Stimulated activated CD8-positive, alpha-beta memory T cell treated with anti-CD3 and anti-CD28 coated beads, Interleukin-2, amount 100 ng/mL, for 48 hours (primary cell): ENCODE measurements at regions not wholly inside any gene's neighbourhood (a gene's known extent, or its start where the extent isn't known, plus 50 kb on each side); places are given as distances from the start of the nearest gene placed in this dataset.
"Not testable (repeated sequence)": the region's sequence is repeated elsewhere in the genome, so short reads cannot be mapped to it uniquely, and the experiment has no call there.

Source experiments
- DNase-seq, 2 donors: peaks; one replicate each; pipeline ENCODE4 v3.0.0-alpha.2; 2020; ENCODE audit warnings: low read depth in 2 of 2

DNA sequence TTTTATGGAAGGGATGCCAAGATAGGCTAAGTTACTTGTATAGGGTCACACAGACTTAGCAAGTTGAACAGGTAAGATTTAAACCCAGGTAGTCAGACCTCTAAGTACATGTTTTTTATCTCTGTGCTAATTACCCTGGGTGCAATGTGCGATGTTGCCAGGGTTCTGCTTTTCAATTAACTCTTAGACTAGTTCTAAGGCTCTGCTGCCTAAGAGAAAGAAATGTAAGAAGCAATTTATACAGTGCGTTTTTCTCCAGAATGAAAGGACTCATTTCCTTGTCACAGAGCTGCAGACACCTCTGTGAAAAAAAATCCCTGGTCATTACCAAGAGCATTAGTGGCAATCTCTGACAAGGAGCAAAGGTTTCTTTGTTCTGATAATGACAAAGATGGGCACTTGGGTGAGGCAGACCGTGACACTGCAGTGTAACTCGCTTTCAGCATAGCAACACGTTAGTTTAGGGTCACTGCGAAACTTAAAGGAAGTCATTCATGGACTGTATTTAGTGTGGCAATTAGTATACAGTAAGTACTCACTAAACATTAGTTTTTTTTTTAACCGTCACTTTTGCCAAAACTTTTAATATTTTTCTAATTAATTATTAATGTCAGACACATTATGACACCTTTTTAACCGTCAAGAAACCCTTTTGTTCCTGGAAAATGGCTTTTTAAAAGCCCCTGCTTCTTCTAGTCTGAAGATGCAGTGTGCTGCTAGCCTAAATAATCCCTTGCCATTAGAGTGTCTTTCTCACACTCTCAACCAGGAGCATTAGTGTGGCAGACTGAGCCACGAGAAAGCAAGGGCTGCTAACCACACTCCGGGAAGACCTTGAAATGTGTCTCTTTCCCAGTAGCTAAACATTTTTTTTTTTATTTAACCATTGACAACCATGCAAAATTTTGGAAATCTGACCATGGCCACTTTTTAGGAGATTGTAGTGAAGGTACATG is 520.0 kb upstream of the C9orf72 start:
- no peak for DNase-seq

DNA sequence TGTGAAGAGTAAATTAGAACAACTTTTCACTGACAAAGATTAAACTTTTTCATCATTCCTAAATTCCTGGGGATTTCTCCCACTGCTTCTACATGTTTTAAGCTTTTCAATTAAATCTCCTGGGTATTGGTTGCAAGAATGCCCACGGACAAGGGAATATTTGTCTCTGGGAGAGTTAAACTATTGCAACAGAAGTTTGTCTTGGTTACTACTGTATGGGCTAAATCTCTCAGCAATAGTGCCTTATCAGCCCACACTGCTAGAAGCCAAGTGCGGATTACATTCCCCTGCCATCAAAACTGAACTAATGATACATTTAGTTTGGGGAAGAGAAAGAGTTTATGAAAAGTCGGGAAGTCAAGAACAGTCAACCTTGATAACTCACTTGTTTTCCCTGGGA is 528.2 kb upstream of the C9orf72 start:
- DNase-seq, result no peak

DNA sequence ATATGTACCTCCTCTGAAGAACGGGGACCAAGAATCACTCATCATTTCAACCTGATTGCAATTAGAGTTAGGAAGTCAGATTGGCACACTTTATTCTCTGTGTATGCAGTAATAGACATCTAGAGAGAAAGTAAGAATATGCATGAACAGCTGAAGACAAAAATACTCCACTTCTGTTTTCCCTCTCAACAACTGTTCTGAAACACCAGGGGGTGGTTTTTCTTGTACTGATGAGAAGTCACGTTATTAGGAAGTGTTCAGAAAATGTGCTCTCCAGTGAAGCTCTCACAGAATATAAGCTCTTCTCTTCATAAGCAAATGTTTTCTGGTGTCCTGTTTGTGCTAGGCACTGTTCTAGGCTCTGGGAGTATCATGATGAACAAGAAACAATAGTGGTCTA is 531.7 kb upstream of the C9orf72 start:
- DNase-seq, result no peak

DNA sequence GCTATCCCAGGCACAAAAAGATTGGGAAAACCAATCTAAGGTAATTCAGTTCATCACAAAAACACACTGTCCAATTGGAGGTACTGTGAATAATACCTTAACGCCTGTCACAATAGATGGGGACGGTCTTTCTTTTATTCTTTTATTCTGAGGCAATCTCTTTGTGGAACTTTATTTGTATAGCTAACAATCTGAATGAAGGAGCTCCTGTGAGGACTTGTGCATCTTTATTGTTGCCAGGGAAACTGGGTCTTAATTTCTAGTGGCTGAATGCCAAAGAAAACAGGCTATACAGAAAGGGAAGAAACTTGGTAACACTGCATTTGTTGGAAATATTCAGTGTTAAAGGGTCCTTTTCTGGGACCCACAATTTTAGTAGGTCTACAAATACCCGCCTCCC is 546.9 kb upstream of the C9orf72 start:
- DNase-seq, result no peak

DNA sequence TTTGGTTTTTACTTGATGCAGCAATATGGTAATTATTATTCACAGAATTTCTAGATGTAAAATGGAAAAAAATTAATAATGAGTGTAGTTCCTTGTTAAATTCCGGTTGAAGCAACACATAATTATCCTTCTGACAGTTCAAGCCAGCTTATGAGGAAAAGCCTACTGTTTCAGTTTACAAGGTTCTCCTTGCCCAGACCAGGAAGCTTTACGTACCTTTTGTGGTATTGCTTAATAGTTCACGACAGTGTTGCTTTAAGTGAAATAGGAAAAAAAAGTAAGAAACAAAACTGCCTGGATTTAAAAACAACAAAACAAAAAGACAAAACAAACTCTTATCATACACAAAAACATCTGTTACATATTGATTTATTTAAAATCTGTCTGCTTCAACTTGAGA is 547.3 kb upstream of the C9orf72 start:
- no peak for DNase-seq

GRCh38 chr9:28121366-28121765 is 548.1 kb upstream of the C9orf72 start:
- no peak for DNase-seq

GRCh38 chr9:28124917-28125316 is 551.6 kb upstream of the C9orf72 start:
- DNase-seq, result no peak

GRCh38 chr9:28127101-28127500 is 553.8 kb upstream of the C9orf72 start:
- DNase-seq, result no peak

- no peak for DNase-seq
Observed at GRCh38 chr9:28134446-28134976, 561.2 kb upstream of the C9orf72 start.

GRCh38 chr9:28135549-28135948 is 562.3 kb upstream of the C9orf72 start:
- no peak for DNase-seq

DNA sequence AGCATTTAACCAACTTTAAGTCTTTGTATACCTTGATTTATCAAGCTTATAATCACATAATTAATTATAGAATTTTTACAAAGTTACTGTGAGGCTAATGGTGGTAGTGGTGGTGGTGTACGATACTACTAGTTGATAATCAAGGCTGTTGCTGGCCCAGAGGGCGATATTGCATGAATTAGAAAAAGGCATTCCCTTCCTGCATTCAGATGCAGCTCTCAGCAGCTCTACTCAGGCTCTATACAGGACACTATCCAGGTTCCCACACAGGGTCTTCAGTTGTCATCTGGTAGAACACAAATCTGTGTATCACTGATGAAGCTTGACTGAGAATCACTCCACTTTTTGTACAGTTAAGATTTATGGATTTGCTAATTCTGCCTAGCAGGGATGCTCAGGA is 562.8 kb upstream of the C9orf72 start:
- DNase-seq, result no peak

GRCh38 chr9:28147430-28147829 is 574.1 kb upstream of the C9orf72 start:
- DNase-seq, result not testable (repeated sequence)

DNA sequence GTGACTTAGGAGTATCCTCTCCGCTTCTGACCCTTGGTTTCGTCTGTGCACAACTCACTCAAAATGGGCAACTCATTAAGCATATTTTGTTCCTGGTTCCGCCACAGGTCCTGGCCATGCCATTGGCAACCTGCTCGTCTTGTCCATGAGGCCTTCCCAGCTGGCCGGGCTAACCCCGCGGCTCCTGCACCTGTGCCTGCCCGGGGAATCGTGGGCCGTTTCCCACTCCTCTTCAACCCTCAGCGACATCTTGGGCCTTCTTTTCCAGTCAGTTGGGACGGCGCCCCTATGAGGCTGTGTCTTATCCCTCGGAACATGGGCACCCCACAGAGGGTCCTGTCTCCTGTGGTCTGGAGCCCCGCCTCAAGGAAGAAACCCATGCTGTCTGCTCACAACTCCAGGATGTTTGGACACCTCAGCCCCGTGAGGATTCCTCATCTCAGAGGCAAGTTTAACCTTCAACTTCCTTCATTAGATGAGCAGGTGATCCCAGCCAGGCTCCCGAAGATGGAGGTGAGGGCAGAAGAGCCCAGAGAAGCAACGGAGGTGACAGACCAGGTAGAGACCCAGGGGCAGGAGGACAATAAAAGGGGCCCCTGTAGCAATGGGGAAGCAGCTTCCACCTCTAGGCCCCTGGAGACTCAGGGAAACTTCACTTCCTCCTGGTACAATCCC is 574.8 kb upstream of the C9orf72 start:
- DNase-seq, result not testable (repeated sequence)

DNA sequence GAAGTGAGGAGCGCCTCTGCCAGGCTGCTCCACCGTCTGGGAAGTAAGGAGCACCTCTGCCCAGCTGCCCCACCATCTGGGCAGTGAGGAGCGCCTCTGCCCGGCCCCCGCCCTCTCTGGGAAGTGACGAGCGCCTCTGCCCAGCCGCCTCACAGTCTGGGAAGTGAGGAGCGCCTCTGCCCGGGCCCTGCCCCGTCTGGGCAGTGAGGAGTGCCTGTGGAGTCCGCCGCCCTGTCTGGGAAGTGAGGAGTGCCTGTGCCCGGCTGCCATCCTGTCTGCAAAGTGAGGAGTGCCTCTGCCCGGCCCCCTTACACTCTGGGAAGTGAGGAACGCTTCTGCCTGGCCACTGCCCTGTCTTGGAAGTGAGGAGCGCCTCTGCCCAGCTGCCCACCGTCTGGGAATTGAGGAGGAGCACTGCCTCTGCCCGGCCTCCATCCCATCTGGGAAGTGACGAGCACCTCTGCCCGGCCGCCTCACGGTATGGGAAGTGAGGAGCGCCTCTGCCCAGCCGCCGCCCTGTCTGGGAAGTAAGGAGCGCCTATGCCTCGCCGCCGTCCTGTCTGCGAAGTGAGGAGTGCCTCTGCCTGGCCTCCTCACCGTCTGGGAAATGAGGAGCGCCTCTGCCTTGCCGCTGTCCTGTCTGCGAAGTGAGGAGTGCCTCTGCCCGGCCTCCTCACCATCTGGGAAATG is 576.2 kb upstream of the C9orf72 start:
- DNase-seq, result not testable (repeated sequence)

GRCh38 chr9:28155067-28155466 is 581.8 kb upstream of the C9orf72 start:
- no peak for DNase-seq

DNA sequence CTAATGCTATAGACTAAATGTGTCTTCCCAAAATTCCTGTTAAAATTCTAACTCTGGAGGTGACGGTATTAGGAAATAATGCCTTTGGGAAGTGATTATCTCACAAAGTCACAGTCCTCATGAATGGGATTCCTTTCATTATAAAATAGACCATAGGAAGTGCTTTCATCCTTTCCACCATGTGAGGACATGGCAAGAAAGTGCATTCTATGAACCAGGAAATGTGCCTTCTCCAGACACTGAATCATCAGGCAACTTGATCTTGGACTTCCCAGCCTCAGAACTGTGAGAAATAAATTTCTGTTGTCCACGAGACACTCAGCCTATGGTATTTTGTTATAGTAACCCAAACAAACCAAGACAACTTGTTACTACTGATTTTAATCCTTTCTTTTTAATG is 582.4 kb upstream of the C9orf72 start:
- DNase-seq, result no peak

DNA sequence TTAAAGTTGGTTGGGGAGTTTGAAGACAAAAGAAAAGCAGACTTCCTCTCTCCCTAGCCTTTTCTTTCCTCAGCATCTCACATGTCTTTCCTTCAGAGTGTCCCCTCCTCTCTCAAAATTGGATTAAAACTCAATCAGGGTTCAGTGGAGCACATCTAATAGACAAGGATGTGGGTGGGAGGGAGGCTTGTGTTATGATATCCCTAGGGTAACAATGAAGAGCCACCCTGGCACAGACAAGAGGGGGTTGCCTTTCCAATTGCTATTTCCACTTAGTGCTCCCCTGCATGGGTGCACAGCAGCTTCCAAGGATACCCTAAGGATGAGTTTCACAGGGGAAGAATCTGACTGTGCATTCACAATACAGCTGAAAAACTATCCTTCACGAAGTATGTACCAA is 585.2 kb upstream of the C9orf72 start:
- no peak for DNase-seq

- DNase-seq, result no peak
Observed at GRCh38 chr9:28163619-28164018, 590.3 kb upstream of the C9orf72 start.

- DNase-seq, result no peak
Observed at GRCh38 chr9:28166179-28166578, 592.9 kb upstream of the C9orf72 start.

- no peak for DNase-seq
Observed at GRCh38 chr9:28177142-28177541, 603.9 kb upstream of the C9orf72 start.

GRCh38 chr9:28177925-28178324 is 604.6 kb upstream of the C9orf72 start:
- DNase-seq, result no peak

- DNase-seq, result no peak
Observed at GRCh38 chr9:28179893-28180292, 606.6 kb upstream of the C9orf72 start.
